GM12891 (cell line): ENCODE measurements at regions not wholly inside any gene's neighbourhood (a gene's known extent, or its start where the extent isn't known, plus 50 kb on each side); places are given as distances from the start of the nearest gene placed in this dataset.
"Not testable (repeated sequence)": the region's sequence is repeated elsewhere in the genome, so short reads cannot be mapped to it uniquely, and the experiment has no call there.

Source experiments
- DNase-seq: peaks from one replicate; pipeline ENCODE4 v3.0.0; 2011; ENCODE audit warnings: low spot score; ENCODE audit not compliant: insufficient read length
- FAIRE-seq: peaks from 2 replicates; lab custom pipeline; 2011; peaks lifted over from hg19 to GRCh38; lab: Jason Lieb, UNC

DNA sequence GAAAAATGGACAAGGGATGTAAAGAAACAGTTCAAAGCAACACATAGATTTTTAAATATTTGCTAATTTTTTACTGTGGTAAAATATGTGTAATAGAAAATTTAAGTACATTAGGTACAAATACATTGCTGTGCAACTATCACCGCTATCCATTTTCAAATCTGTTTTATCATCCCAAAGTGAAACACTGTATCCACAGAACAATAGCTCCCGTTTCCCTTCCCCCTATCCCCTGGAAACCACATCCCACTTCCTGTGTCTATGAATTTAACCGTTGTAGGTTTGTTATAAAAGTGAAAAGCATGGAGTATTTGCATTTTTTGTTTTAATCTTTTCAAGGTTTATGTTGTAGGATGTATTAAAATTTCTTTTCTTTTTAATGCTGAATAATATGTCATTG is 152.9 kb upstream of the HSFY1 start:
- not testable (repeated sequence) for FAIRE-seq, DNase-seq

- DNase-seq, FAIRE-seq: not testable (repeated sequence)
Measured at GRCh38 chrY:18420846-18421245, 125.7 kb upstream of the HSFY1 start.

DNA sequence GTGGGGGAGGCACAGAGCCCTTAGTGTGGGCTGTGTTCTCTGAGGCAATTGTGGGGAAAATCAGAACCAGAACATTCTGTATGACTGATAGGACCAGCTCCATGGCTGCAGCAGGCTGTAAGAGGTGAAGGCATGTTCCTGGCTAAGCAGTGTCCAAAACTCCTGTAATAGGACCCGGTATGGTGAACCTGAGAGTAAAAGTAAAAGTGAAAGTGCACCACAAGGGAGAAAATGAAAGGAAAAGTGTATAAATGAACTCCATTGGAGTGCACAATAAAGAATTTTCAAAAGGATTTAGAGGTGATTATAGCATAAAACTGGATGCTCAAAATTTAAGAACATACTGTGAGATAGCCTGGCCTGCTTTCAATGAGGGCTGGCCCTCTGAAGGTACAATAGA is 125.1 kb upstream of the HSFY1 start:
- not testable (repeated sequence) for FAIRE-seq

GRCh38 chrY:18423970-18424608 is 122.4 kb upstream of the HSFY1 start:
- not testable (repeated sequence) for DNase-seq
- FAIRE-seq = peak; percentile 89

More for the DNA sequence above, 125.1 kb upstream of the HSFY1 start:
- not testable (repeated sequence) for DNase-seq

DNA sequence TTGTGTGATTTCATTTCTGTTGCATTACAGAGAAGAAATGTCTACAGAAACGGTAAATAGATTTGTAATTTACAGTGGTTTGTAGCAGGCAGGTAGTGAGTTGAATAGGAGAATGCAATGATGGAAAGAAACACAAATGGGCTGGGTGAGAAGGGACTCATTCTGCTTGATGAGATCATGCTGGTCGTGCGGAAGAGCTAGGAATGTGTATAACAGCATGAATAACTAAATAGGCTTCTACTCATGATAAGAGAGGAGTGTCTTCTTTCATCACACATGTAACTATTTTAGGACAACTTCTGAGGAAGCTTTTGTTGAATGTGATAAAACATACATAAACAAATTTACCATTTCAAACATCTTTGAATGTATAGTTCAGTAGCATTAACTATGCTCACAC is 113.0 kb upstream of the HSFY1 start:
- DNase-seq, FAIRE-seq: not testable (repeated sequence)

DNA sequence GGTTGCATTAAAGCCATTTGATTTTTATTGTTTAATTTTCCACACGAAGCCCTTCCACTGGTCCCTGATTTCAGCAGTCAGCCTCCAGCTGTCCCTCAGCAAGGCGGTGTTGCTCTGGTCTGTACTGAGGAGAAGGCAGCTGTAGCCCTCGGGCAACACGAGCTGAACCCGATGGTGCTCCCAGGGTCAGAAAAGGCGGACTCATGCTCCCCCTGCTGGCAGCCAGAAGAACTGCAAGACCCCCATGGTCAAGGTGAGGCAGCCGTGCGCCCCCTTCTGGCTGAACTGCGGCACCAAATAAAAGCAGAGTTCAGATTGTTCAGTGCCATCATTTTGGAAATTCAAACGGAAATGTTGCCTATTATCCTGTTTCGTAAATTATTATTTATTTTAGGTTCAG is 100.7 kb upstream of the HSFY1 start:
- not testable (repeated sequence) for DNase-seq
- FAIRE-seq = peak; percentile 97

DNA sequence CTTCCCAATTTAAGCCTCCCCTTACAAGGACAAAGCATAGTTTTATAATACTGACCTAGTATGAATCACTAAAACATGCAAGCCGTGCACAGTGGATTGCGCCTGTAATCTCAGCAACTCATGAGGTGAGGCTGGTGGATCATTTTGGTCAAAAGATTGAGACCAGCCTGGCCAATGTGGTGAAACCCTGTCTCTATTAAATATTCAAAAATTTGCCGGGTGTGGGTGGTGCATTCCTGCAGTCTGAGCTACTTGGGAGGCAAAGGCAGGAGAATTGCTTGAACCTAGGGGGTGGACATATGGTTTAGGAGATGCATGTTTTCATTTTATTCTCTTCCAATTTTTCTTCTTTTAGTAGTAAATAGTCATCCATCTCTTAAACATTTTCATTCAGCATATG is 93.7 kb upstream of the HSFY1 start:
- not testable (repeated sequence) for FAIRE-seq, DNase-seq

GRCh38 chrY:18459136-18459535 is 87.4 kb upstream of the HSFY1 start:
- peak; percentile 76 for FAIRE-seq
- not testable (repeated sequence) for DNase-seq

DNA sequence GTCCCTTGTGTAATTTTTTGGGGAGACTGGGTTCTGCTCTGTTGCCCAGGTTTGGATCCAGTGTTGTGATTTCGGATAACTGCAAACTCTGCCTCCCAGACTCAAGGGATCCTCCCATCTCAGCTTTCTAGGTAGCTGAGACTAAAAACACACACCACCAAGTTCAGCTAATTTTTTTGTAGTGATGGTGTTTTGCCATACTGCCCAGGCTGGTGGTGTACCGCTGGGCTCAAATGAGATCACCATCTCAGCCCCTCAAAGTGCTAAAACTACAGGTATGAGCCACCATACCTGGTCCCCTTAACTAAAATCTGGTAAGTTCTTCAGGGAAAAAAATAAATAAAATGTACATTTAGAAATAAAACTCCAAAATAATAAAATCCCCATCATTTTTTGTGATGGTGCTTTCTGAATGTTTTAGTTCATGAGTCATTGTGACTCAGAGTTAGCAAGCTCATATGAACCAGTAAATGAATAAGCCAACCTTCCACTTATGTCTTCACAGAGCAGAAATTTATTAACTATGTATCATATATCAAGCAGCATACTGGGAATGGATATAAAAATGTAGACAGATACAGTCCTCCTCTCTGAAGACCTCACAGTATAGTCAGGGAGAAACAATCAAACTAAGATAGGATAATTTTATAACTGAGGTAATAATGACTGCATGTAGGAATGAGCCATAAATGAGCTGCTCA is 85.2 kb upstream of the HSFY1 start:
- not testable (repeated sequence) for FAIRE-seq, DNase-seq

GRCh38 chrY:18464812-18465211 is 81.7 kb upstream of the HSFY1 start:
- not testable (repeated sequence) for DNase-seq, FAIRE-seq

- not testable (repeated sequence) for DNase-seq, FAIRE-seq
Measured at GRCh38 chrY:18466661-18467060, 79.9 kb upstream of the HSFY1 start.

DNA sequence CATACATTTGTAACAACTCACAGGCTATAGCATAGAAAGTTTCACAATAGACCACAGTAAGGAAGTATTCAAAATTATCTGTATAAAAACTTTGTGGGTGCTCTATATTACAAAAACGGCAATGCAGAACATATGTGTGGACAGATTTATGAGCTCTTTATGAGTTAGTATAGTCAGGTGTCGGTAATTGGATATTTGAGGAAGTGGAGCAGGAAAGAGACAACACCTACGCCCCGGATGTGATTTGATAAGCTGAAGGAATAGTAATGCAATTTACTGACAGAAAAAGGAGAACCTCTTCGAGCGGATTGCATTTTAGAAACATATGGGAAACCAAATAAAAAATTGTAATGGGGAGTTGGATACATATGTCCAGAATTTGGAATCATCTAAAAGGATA is 63.2 kb upstream of the HSFY1 start:
- DNase-seq = not testable (repeated sequence)
- peak; percentile 80 for FAIRE-seq
